K562 (cell line): ENCODE measurements at regions not wholly inside any gene's neighbourhood (a gene's known extent, or its start where the extent isn't known, plus 50 kb on each side); places are given as distances from the start of the nearest gene placed in this dataset.
A peak's percentile ranks its signal among the peaks of the same experiment; 100 is the strongest.

Experiments
- ATAC-seq: fragments of 200-7000 bp; cut with Tn5 transposase; 3 replicates; pipeline ENCODE4 v1.9.1; 2020; ENCODE audit warnings: moderate library complexity
- BruUV-seq: library from RNA; stranded (reverse); fragments of 400-500 nt; replicated peaks from 2 replicates; lab custom pipeline; 2021; lab: Mats Ljungman, UMichigan
- CTCF ChIA-PET: fragments of 300-600 bp; formaldehyde crosslinking; extraction: SDS; loops from one replicate; lab custom pipeline; 2021; ENCODE audit warnings: low intra/inter-chr PET ratio; lab: Yijun Ruan, JAX
- POLR2A ChIA-PET: fragments of 300-600, 350-650 bp; sonication (Branson Sonifier 250); formaldehyde crosslinking; extraction: SDS; loops from one replicate; lab custom pipeline; 2021; ENCODE audit warnings: antibody characterized with exemption, inconsistent platforms; lab: Yijun Ruan, JAX
- DNase-seq, 4 experiments: peaks; one replicate each; pipeline versions ENCODE4 v3.0.0 to v3.0.0-alpha.2; 2011 to 2018; ENCODE audit warnings: low spot score in 3 of 4, mixed read lengths in 3 of 4; ENCODE audit errors: extremely low read depth in 1 of 4
- FAIRE-seq: peaks from 2 replicates; lab custom pipeline; 2011; peaks lifted over from hg19 to GRCh38; lab: Jason Lieb, UNC
- H2AFZ ChIP-seq: 2 replicates; pipeline ENCODE4 v1.6.0; 2011; ENCODE audit warnings: low read depth, low read length, control low read depth, inconsistent platforms
- H3K27ac ChIP-seq: fragments of 200-600 bp; 3 replicates; pipeline ENCODE4 v1.8.0; 2011; ENCODE audit warnings: low read depth, mild to moderate bottlenecking, control low read depth, inconsistent platforms, low read length, moderate library complexity, mixed read lengths; ENCODE audit errors: extremely low read depth
- H3K27me3 ChIP-seq, 2 experiments: fragments of 300-600 bp in 1 of 2; 2 replicates in 1 of 2; 3 replicates in 1 of 2; pipeline versions ENCODE4 v1.6.0 to v1.8.0; 2011; ENCODE audit warnings: inconsistent platforms in 2 of 2, low read length in 2 of 2, mild to moderate bottlenecking in 1 of 2, mixed read lengths in 1 of 2, moderate library complexity in 1 of 2; ENCODE audit not compliant: control insufficient read depth in 2 of 2, insufficient read depth in 2 of 2
- H3K36me3 ChIP-seq: fragments of 300-600 bp; 3 replicates; pipeline ENCODE4 v1.8.0; 2011; ENCODE audit warnings: mild to moderate bottlenecking, low read length, inconsistent platforms; ENCODE audit not compliant: control insufficient read depth, insufficient read depth
- H3K4me1 ChIP-seq, 2 experiments: fragments of 200-600 bp in 1 of 2; replicated peaks in 1 of 2; 2 replicates in 1 of 2; 3 replicates in 1 of 2; pipeline versions ENCODE4 v1.5.1 to v1.8.0; 2011; ENCODE audit warnings: inconsistent platforms in 2 of 2, low read length in 2 of 2, mild to moderate bottlenecking in 1 of 2, mixed read lengths in 1 of 2, moderate library complexity in 1 of 2; ENCODE audit not compliant: control insufficient read depth in 2 of 2, insufficient read depth in 2 of 2
- H3K4me2 ChIP-seq: 2 replicates; pipeline ENCODE4 v1.6.1; 2011; ENCODE audit warnings: low read length, control low read depth, inconsistent platforms, mixed read lengths; ENCODE audit not compliant: insufficient read depth
- H3K4me3 ChIP-seq: fragments of 200-600 bp; sonication (generic), shearing (Covaris generic); 2 replicates; pipeline ENCODE4 v1.5.1; 2016; ENCODE audit warnings: control low read depth, inconsistent platforms
- H3K79me2 ChIP-seq: fragments of 200-600 bp; 3 replicates; pipeline ENCODE4 v1.8.0; 2011; ENCODE audit warnings: low read length, inconsistent platforms; ENCODE audit not compliant: control insufficient read depth, insufficient read depth
- H3K9ac ChIP-seq, 2 experiments: 2 replicates each; pipeline versions ENCODE4 v1.6.0 to v1.6.1; 2011; ENCODE audit warnings: low read depth in 2 of 2, low read length in 2 of 2, control low read depth in 1 of 2, inconsistent platforms in 1 of 2, mild to moderate bottlenecking in 1 of 2, mixed read lengths in 1 of 2; ENCODE audit not compliant: insufficient read depth in 1 of 2
- H3K9me1 ChIP-seq: one replicate; pipeline ENCODE4 v1.6.0; 2011; ENCODE audit warnings: inconsistent platforms, mild to moderate bottlenecking, low read length, moderate library complexity; ENCODE audit not compliant: control insufficient read depth, insufficient read depth
- H3K9me3 ChIP-seq: replicated peaks from 2 replicates; pipeline ENCODE4 v1.5.1; 2011; ENCODE audit warnings: low read depth, low read length, inconsistent platforms; ENCODE audit not compliant: control insufficient read depth, insufficient read depth
- H4K20me1 ChIP-seq: replicated peaks from 2 replicates; pipeline ENCODE4 v1.6.1; 2011; ENCODE audit warnings: low read length, inconsistent platforms, mixed read lengths; ENCODE audit not compliant: control insufficient read depth, insufficient read depth
- ADNP ChIP-seq: fragments of 200-800 bp; sonication (Bioruptor generic); IDR thresholded peaks from 2 replicates; pipeline ENCODE4 v1.6.1; 2016; ENCODE audit warnings: missing genetic modification characterization, missing compliant biosample characterization
- BCOR ChIP-seq: fragments of 450-650 bp; IDR thresholded peaks from 2 replicates; pipeline ENCODE4 v1.6.1; 2016
- CAMTA2 ChIP-seq: fragments of 250-450 bp; sonication (Bioruptor Pico); conservative IDR thresholded peaks from 2 replicates; pipeline ENCODE4 v1.5.1; 2022
- CSDE1 ChIP-seq, 2 experiments: fragments of 450-650 bp; IDR thresholded peaks; 2 replicates each; pipeline ENCODE4 v1.6.1; 2016; ENCODE audit warnings: mild to moderate bottlenecking in 1 of 2
- KDM1A ChIP-seq, 2 experiments: fragments of 450-650 bp; IDR thresholded peaks; 2 replicates each; pipeline ENCODE4 v1.6.1; 2016; ENCODE audit warnings: mild to moderate bottlenecking in 2 of 2
- KDM5B ChIP-seq: fragments of 200-600 bp; sonication (generic); IDR thresholded peaks from 2 replicates; pipeline ENCODE4 v1.6.1; 2012; ENCODE audit warnings: low read depth, mild to moderate bottlenecking, moderate library complexity, low read length, control low read depth, inconsistent platforms; ENCODE audit not compliant: insufficient replicate concordance
- MAFG ChIP-seq: fragments of 450-650 bp; conservative IDR thresholded peaks from 2 replicates; pipeline ENCODE4 v1.6.1; 2016; ENCODE audit warnings: missing genetic modification characterization, missing compliant biosample characterization
- MEIS2 ChIP-seq: fragments of 450-650 bp; IDR thresholded peaks from 2 replicates; pipeline ENCODE4 v1.6.1; 2014; ENCODE audit warnings: mild to moderate bottlenecking; ENCODE audit not compliant: partially characterized antibody
- NFYB ChIP-seq: IDR thresholded peaks from 2 replicates; pipeline ENCODE4 v1.6.1; 2011; ENCODE audit warnings: mild to moderate bottlenecking, moderate library complexity; ENCODE audit not compliant: insufficient read length; ENCODE audit errors: extremely low read depth
- NUFIP1 ChIP-seq: fragments of 450-650 bp; IDR thresholded peaks from 2 replicates; pipeline ENCODE4 v1.6.1; 2018; ENCODE audit not compliant: partially characterized antibody
- RBM15 ChIP-seq: fragments of 200-400 bp; formaldehyde crosslinking; IDR thresholded peaks from 2 replicates; pipeline ENCODE4 v1.6.1; 2018; ENCODE audit warnings: mild to moderate bottlenecking, low read length, moderate library complexity; ENCODE audit not compliant: insufficient read depth
- RCOR1 ChIP-seq, 2 experiments: IDR thresholded peaks; 2 replicates each; pipeline ENCODE4 v1.6.1; 2012; ENCODE audit warnings: low read depth in 2 of 2, low read length in 2 of 2, borderline replicate concordance in 1 of 2, improper control_type of control experiment in 1 of 2
- SRSF7 ChIP-seq: fragments of 200-400 bp; formaldehyde crosslinking; optimal IDR thresholded peaks from 2 replicates; pipeline ENCODE3; 2017; ENCODE audit warnings: mild to moderate bottlenecking, low read depth, low read length
- TAF15 ChIP-seq: fragments of 200-400 bp; formaldehyde crosslinking; IDR thresholded peaks from 2 replicates; pipeline ENCODE4 v1.6.1; 2017; ENCODE audit warnings: mild to moderate bottlenecking, low read depth, low read length, moderate library complexity
- TFAP4 ChIP-seq: sonication (generic); formaldehyde crosslinking; IDR thresholded peaks from 2 replicates; pipeline ENCODE4 v1.8.0; 2022; ENCODE audit warnings: missing genetic modification reagents, mild to moderate bottlenecking, moderate library complexity, borderline replicate concordance
- THRAP3 ChIP-seq: fragments of 450-650 bp; IDR thresholded peaks from 2 replicates; pipeline ENCODE4 v1.6.1; 2016; ENCODE audit warnings: mild to moderate bottlenecking, inconsistent platforms, borderline replicate concordance
- TRIM28 ChIP-seq: fragments of 450-650 bp; IDR thresholded peaks from 2 replicates; pipeline ENCODE4 v1.6.1; 2017
- ZBTB8A ChIP-seq: fragments of 450-650 bp; IDR thresholded peaks from 2 replicates; pipeline ENCODE4 v1.6.1; 2018; ENCODE audit warnings: mild to moderate bottlenecking, moderate library complexity; ENCODE audit not compliant: partially characterized antibody
- ZNF282 ChIP-seq: sonication (generic); formaldehyde crosslinking; IDR thresholded peaks from 2 replicates; pipeline ENCODE4 v1.8.1; 2023; ENCODE audit warnings: missing genetic modification reagents
- ZNF311 ChIP-seq: fragments of 250-450 bp; sonication (Bioruptor Pico); IDR thresholded peaks from 2 replicates; pipeline ENCODE4 v1.4.0; 2020; ENCODE audit warnings: mild to moderate bottlenecking, moderate library complexity
- ZNF324 ChIP-seq: fragments of 250-450 bp; sonication (Bioruptor Pico); IDR thresholded peaks from 2 replicates; pipeline ENCODE4 v1.4.0; 2020; ENCODE audit warnings: mild to moderate bottlenecking
- ZNF57 ChIP-seq: fragments of 450-650 bp; formaldehyde crosslinking; IDR thresholded peaks from 2 replicates; pipeline ENCODE4 v1.4.0; 2020; ENCODE audit warnings: mild to moderate bottlenecking, moderate library complexity
- WGBS: fragments of 100-300 bp; shearing (Covaris generic); methylation state at CpG from one replicate; pipeline ENCODE4 v1.1.6; 2016; ENCODE audit warnings: low coverage, mixed read lengths; ENCODE audit not compliant: insufficient coverage; ENCODE audit errors: missing lambda C conversion rate; 5-methylcytosine and 5-hydroxymethylcytosine counted together
- in situ Hi-C: fragments of 300-500 bp; cut with MboI; formaldehyde crosslinking; loops from 4 replicates; pipeline ENCODE4 v1.15.0; 2018; ENCODE audit warnings: inconsistent platforms, mixed read lengths
- intact Hi-C: fragments of 100-400 bp; cut with micrococcal nuclease; formaldehyde crosslinking; loops from 2 replicates; pipeline ENCODE4 v1.14.2; 2022

DNA sequence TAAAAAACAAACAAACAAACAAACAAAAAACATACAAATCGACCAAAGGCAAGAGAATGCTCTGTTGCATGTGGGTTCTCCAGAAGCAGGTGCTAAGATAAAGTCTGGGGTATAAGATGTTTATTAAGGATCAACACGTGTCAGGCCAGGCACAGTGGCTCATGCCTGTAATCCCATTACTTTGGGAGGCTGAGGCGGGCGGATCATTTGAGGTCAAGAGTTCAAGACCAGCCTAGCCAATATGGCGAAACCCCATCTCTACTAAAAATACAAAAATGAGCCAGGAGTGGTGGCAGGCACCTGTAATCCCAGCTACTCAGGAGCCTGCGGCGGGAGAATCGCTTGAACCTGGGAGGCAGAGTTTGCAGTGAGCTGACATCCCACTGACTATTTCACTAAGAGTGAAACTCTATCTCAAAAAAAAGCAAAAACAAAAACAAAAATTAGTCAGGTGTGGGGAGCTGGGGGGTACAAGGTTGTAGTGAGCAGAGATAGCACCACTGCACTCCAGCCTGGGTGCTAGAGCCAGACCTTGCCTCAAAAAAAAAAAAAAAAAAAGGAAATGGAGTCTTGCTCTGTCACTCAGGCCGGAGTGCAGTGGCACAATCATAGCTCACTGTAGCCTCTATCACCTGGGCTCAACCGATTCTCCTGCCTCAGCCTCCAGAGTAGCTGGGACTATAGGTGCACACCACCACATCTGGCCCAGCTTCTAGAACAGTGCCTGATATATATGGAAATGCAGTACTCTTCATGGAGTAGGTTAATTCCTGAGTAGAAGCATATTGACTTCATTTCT lies 86.8 kb upstream of the JARID2 start:
- intact Hi-C loops, result no loop called here
- ATAC-seq (peak; percentile 17), DNase-seq (no peak), FAIRE-seq (no peak)
- Histone ChIP-seq H3K4me3 (no peak overlapping the region), H3K27me3 (no peaks in the 10 kb centered on the region), H2AFZ (peak overlapping the region; percentile 83; the same call in 1 of the 2 replicates), H3K9me3 (no peaks in the 10 kb centered on the region), H3K9me1 (no peaks in the 10 kb centered on the region), H3K9ac (peak overlapping the region in 1 of 2 experiments; percentile 53; a peak in 1 of 4 replicates), H3K4me2 (peak overlapping the region; percentile 44; the same call in 1 of the 2 replicates), H3K79me2 (no peaks in the 10 kb centered on the region), H3K36me3 (no peaks in the 10 kb centered on the region), H3K4me1 (peaks cover 16 to 19% of the 10 kb centered on the region in 2 experiments; a peak in 4 of 5 replicates), H4K20me1 (no peaks in the 10 kb centered on the region), H3K27ac (peak overlapping the region; percentile 43; the same call in 1 of the 3 replicates)
- POLR2A ChIA-PET, result interaction anchor here (0.6 kb wide), 1 partner anchor 29 kb away, joined by 3 read pairs; no protein-coding TSS in a partner anchor
- CTCF ChIA-PET, result no interaction called here
- in situ Hi-C loops, result no loop called here
- 71% methylated on average over 10 of the region's 10 CpGs for WGBS
- BruUV-seq, result no TSS peak
- TF ChIP-seq ZNF311 (CRISPR knock-in tag) (no peak), SRSF7 (no peak), CSDE1 (IDR thresholded peaks at IDR 0.05) (no peak), BCOR (0 out of 2 replicates have a peak, but pooled peaks have one; percentile 55), KDM5B (no peak), MAFG (tag) (no peak), KDM1A (IDR thresholded peaks at IDR 0.05) (peak in 1 of 2 experiments; percentile 14; a peak in 1 of 4 replicates), NFYB (no peak), RCOR1 (IDR thresholded peaks at IDR 0.05; ENCODE audit: borderline replicate concordance in 1 of 2, low read depth in 2 of 2, low read length in 2 of 2) (0 out of 4 replicates have a peak, but pooled peaks of 1 of the 2 experiments have one; percentile 18), ZNF57 (no peak), RBM15 (no peak), CAMTA2 (CRISPR knock-in tag) (no peak), THRAP3 (no peak), NUFIP1 (no peak), TRIM28 (no peak), ZNF324 (no peak), TFAP4 (CRISPR knock-in tag) (no peak), ZNF282 (CRISPR knock-in tag) (no peak), TAF15 (no peak), ADNP (tag) (no peak), MEIS2 (no peak), ZBTB8A (no peak)
